NCI-H1417 (cell line): ENCODE measurements at regions not wholly inside any gene's neighbourhood (a gene's known extent, or its start where the extent isn't known, plus 50 kb on each side); places are given as distances from the start of the nearest gene placed in this dataset.

Source experiments
- DNase-seq, 3 experiments: peaks; one replicate each; lab custom pipeline; 2025; lab: John Stamatoyannopoulos, UW

DNA sequence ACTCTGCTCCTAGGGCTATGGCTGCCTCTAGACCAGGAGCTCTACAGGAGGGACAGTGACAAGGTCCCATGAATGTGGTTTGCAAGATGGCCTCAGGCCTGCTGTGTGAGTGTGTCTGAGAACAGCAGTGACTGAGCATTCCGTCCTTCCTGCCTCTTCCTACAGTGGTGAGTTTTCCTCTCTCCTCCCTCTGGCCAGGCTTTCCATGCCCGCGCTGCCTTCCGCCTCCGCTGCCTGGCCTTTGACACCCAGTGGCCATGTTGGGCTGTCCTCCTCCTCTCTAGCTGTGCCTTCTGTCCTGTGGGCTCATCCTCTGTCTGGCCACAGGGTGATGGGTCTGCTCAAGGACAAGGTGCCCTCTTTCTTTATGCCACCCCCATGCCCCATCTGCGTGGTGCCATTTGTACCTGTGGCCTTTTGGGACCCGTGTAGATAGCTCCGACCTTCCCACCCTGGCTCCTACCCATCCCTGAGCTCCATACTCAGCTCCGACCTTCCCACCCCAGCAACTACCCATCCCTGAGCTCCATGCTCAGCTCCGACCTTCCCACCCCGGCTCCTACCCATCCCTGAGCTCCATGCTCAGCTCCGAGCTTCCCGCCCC, 970.4 kb downstream of the BRD1 start:
- DNase-seq, result no peak

DNA sequence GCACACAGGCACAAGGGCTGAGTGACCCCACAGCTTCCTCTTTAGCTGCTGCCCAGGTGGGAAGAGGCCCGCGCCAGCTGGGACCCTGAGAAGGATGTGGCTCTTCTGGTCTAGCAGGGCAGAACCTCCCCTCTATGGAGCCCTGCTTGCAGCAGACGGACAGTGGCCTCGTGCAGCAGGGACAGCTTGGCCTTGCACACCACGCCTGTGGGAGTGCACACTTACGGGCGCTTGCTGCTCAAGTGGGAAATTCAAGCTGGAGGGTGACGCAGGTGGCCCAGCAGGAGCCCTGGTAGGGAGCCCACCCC, 971.4 kb downstream of the BRD1 start:
- DNase-seq, result no peak

DNA sequence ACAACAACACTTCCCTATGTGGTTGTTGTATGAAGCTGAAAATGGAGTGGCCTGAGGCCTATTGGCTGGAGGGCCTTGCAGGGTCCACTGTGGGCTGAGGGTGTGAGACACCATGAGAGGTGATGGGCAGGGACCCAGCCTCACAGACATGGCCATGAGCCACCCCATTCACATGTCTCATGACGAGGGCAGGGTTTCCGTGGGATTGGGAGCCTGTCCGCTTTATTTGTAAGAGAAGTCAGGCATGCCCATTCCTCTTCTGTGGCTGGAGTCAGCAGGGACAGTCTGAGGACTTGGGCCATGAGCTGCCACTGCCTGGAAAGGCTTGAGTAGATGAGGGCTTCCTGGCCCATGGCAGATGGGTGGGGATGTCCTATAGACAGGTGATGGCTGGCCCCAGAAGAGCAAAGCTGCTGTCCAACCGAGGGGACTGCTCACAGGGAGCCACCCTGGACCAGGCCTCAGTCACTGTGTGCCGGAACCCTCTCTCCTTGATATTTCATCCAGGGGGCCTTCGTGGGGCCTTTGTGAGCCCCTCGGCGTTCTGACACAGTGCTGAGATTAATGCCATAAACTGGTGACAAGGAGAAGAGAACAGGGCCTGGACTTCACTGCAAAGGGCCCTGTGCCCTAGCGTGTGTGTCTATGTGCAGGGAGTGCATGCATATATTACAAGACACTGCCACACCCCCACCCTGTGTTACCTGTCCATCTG, 971.9 kb downstream of the BRD1 start:
- no peak for DNase-seq

DNA sequence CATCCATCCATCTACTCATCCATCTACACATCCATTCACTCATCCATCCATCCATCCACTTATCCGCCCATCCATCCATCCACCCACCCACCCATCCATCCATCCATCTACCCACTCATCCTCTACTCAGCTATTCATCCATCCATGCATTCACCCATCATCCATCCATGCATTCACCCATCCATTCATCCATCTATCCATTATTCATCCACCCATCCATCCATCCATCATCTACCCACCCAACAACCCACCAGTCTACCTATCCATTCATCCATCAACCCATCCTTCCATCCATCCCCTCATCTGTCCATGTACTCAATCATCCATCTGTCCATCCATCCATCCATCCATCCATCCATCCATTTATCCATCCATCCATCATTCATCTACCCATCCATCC, 972.7 kb downstream of the BRD1 start:
- DNase-seq, result no peak

DNA sequence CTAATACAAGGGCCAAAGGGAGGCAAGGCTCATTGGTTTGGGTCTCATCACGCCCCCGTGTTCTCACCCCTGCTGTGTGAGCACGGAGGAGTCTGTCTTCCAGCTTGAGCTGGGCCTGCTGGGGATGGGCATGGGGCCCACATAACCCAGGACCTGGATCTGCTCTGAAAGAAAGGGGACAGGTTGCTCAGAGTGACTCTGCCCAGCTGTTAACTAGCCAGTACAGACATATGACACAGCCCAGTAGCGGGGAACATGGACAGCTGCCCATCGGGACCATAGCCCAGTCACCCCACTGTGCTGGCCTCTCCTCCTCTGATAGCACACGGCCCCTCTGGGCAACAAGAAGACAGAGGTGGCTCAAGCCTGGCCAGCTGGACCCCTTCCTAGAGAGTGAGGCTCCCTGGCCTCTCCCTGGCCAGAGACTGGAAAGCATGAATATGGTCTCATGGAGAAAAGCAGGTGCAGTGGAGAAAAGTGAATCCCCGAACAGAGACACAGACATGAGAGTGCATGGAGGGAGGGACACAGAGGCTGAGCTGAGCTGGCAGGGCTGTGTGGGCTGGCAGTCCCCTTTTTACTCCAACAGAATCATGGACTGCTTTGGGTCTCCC, 973.9 kb downstream of the BRD1 start:
- no peak for DNase-seq

DNA sequence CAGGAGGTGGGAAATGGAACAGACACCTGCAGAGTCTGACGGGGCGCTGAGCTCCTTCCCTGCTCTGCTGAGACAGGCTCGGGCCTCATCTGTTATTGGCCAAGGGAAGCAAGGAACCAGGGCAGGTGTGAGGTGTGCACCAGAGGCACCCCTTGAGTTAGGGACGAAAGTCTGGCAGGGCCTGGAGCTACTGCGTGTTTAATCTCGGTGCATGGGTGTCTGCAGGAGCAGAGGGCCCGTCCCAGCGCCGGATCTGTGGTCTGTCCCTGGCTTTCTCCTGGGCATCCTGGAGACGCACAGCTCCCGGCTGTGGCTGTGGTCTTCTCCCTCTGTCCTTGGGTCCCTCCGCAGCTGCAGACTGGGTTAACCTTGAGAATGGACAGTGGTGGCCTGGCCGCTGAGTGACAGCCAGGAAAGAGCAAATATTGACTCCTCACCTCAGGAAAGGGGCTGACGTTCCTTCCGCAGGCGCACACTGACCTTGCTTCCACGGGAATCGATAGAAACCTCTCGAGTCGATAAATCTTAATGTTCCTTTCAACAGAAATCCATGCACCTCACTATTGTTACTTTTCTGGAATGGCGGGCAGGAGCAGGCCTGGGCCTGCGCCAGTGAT, 975.6 kb downstream of the BRD1 start:
- no peak for DNase-seq

DNA sequence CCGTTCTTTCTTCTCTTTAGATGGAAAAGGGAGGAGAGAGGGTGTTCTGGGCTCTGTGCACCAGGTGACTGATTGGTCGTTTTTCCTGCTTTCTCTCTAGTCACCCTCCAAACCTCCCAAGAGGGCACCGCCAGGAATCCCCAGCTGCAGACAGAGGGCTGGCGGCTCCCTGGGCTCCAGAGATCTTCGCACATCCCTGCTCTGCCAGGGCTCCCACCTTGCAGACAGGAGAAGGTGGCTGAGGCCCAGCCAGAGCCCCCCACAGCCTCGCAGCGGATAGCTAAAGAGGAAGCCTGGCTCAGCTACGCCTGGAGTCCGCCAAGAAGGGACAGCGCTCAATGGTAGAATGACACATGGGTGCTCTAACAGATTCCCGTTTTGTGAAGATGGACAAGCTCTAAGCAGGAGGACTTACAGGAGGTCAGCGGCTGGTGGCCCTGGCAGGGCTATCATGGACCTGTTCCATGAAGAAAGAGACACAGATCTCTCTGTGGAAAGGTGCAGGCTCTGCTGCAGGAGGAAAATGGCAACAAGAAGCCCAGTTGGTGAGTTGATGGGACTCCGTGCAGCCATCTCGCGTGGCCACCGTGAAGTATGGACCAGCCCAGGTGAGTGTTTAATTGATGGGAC, 976.9 kb downstream of the BRD1 start:
- DNase-seq, result no peak

DNA sequence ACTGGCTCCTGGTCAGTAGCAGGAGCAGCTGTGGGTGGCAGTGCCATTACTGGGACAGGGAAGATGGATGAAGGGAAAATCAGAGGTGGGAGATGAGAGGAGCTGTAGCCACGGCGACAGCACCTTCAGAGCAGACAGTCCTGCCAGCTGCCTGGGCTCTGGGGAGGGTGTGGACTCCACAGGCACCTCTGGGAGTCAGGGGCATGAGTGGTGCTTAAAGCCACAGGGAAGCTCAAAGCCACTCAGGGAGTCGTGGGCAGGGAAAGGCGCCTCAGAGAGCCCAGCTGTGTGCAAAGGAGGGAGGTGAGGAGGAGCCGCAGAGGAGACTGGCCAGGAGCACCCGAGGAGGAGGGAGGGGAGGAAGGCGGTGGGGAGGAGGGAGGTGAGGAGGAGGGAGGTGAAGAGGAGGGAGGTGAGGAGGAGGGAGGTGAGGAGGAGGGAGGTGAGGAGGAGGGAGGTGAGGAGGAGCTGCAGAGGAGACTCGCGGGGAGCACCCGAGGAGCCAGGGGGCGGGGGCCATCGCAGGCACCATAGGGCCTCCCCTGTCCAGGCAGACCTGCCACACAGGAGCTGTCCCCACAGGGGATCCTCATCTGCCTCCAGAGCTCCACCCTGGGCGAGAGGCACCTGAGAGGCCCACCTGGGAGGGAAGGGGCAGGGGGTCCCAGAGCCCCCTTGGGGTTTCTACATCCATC, 977.6 kb downstream of the BRD1 start:
- peak in 1 of 3 experiments; percentile 23 for DNase-seq

DNA sequence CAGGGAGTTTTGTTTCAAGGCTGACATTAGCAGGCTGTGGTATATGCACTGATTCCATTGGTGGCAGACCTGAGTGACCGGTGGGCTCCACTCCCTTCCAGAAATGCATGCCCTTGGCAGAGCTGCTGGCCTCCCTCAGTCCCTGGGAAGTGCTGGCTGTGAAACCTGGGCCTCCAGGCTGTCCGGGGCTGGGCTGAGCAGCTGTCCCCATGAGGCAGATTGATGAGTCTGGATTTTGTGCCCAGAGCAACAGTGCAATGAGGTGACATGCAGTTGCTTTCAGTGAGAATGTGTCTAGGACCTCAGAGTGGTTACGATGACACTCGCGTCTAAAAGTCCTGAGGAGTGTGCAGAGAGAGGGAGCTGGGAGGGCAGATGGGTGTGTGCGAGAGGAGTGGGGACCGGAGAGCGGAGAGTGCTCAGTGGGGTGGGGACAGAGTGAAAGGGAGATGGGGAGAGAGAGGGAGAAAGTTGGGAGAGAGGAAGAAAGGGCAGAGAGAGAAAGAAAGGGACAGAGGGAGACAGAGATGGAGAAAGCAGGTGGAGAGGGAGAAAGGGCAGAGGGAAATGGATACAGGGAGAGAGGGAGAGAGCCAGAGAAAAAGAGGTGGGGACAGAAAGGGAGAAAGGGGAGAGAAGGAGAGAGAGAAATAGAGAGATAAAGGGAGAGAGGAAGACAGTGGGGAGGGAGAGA, 978.3 kb downstream of the BRD1 start:
- DNase-seq, result no peak

DNA sequence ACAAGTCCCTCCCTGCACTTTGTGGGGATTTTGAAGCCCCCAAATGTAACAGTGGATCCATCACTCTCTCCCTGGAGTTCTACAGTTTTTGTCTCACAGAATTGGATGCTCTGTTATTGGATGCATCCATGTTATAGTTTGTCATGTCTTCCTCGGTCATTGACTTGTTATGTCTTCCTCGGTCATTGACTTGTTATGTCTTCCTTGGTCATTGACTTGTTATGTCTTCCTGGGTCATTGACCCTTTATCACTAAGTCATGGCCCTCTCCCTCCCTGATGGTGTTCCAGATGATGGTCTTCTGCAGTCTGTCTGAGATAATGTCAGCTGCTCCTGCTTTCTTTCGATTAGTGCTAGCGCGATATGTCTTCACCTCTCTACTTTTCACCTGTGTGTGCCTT, 981.5 kb downstream of the BRD1 start:
- no peak for DNase-seq

DNA sequence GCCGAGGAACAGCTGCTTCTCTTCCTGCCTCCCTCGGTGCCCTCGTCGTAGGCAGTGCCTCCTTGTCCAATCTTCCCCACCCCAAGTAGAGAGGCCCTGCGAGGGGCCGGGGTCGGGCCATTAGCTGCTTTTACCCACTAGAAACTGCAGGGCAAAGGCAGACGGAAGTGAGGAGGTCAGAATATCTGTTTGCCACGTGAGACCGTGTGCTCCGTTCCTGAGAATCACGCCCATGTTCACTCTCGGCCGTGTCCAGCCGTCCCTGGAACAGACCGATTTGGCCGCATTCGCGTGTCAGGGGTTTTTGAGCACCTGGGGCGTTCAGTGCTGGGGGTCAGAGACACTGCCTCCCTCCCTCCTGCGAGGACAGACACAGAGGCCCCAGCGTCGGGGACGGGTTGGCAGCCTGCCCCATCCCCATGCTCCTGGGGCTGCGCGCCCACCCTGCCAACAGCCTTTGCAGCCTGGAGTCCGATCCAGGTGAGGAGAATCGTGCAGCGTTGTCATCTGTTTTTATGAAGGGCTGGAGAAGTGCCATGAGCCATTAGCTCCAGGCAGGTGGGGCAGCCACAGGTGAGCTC, 982.2 kb downstream of the BRD1 start:
- peak in 1 of 3 experiments; percentile 18 for DNase-seq

DNA sequence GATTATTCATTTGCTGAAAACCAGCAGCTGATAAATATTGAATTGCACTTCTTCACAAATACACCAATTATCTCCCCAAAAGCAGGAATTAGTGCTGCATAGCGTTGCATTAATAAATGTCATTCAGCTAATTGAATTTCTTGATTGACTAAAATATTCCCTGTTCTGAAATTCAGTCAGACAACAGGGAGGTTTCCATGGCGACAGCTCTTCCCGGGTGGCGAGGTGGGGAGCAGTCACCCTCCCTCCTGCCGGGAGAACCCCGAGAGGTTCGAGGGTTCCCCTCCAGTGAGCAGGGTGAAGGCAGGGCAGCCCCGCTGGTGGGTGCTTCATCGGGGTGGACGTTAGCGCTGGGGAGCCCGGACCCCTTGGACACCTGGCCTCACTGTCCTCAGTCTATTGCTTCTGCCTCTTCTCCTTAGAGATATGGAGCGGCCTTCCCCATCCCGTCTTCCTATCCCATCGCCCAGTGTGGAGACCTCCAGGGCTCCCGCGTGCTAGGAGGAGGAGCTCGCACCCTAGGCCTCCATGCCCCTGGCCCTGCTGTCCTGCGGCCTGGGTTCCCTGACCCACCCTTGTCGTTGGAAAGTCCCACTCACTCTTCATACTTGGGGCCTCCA, 983.5 kb downstream of the BRD1 start:
- no peak for DNase-seq

DNA sequence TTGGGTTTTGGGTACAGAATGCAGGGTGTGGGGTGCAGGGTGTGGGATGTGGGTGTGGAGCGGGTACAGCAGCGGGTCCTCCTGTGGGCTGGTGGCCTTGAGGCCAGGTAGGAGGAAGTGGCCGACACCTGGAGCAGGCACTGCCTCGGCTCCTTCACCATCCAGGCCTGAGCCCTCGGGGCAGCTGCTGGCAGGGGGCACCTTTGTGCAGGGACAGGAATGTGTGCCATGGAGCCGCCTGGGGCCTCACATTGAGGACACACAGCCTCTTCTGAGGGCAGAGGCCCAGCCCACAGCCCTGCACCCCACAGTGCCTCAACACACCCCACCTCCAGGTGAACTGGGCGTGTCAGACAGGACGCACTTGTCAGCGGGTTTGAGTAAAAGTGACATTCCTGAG, 984.0 kb downstream of the BRD1 start:
- no peak for DNase-seq

DNA sequence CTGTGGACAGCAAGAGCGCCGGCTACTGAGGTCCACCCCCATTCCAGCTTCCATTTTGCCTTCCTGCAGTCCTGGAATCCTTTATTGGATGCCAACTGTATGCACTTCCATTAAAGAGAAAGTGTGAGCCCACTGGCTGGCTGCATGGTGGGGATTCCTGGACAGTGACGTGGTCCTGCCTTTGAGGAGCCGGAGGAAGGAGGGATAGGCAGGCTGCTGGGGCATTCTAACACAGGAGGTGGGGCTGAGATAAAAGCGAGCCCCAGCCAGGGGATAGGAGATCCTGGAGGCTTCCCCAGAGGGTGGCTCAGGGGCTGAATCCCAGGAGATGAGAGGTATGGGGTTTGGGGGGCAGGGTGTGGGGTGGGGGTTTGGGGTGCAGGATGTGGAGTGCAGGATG, 984.7 kb downstream of the BRD1 start:
- DNase-seq, result no peak

DNA sequence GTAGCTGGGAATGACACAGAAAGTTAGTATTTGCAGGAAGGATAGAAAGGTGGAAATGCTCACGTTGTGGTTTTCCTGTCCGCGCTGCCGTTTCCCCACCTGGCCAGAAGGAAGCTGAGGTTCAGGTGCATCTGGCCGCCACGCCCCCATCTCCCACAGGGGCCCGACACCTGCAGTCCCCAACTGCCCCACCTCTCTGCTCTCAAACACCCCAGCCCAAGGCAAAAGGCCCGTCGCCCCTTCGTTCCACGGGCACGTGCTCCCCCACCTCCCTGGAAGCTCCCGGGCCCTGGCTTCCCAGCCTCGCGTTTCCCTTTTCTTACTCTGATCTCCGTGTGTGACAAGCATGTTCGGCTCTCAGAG, 985.1 kb downstream of the BRD1 start:
- no peak for DNase-seq

DNA sequence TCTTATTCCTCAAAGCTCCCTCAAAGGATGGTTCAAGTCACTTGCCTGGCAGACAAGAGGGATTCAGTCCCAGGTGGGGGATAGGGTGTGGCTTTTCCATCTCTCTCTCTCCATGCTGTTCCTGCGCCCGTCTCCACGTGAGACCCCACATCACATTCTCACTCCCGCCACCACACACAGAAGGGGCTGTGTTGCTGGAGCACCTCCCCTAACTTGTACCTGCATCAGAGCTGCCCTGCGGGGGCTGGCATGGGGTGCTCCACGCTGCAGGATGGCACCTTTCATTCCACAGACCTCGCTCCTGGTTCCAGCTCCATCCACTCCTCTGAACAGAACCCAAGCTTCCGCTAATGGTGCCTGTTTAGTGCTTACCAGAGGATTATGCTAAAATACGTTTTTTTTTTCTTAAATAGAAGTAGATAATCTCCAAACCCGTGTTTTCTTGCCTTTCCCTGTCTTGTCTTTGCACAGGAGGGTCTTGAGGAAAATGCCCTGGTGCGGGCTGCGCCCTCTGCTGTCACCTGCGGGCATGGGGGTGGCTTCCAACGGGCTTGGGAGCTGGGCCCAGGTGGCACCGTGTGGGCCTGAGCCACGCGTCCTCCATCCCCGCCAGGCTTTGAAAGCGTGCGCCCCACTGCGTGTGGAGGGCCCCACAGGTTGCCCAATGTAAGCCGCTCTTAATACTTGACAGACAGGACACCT, 985.6 kb downstream of the BRD1 start:
- DNase-seq, result no peak

DNA sequence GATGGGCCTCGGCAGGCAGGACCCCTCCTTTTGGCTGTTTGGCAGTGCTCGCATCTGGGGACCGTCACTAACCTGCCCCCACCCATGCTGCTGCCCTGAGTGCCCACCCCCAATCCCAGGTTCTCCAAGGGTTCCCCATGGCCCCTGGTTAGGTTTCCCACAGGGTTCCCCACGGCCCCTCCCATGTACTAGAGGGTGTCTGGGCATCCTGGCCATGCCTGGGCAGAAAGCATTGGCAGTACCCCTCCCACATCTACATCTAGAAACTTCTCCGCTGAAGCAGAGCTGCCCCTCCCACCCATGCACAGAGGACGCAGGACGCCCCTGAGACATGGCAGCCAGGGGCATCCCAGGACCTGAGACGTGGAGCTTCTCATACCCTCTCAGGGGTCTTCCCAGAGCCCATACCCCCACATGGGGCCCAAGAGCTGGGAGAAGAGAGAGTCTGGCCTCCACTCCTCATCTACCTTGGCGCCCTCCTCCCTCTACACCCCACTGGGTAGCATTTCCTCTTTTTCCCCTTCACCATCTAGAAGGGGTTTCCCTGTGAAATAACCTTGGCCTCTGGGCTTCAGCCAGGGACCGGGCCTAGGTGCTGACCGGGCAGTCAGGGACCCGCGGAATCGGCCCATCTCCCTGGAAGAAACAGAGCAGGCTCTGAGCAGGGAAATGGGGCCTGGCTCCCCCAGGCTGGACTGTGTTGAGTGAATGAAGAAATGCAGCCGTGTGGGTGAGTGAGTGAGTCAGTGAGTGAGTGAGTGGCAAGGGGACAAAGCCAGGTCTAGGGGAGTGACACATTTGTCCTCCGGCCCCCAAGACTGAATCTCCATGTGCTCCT, 987.3 kb downstream of the BRD1 start:
- no peak for DNase-seq

DNA sequence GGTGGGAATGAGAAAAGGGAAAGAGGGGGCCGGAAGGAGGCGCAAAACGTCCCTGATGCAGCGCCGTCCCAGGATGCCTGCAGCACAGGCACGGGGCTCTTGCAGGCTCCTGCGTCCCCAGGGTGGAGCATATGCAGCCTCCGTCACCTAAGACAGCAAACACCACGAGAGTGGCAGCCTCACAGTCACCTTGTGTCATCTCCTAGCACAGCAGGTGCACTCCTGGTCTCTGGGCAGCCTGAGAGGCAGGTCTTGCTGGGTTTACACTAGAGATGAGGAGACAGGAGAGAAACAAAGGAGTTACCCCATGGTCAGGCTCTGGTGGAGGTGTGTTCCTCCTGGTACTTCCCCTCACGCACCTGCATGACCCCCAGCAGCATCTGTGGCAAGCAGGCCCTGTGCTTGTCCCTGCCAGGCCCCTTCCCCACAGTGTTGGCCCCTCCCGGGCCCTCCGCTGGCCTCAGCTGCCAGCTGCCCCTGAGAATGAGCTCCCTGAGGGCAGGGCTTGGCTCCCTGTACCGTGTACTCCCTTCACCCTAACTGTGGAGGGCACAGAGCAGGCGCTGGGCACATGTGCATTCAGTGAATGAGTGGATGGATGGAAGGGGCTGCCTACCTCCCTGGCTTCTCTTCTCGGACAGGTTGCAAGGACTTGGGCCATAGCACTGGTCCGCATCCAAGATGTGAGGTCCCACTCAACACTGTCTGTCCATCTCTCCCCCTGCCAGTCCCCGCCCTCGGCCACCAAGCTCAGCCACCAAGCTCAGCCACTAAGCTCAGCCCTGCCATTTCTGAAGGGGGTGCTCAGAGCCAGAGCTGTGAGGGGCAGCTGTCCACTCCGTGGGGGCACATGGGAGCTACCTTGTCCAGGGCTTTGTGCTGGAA, 988.6 kb downstream of the BRD1 start:
- no peak for DNase-seq
